ENCODE measurements at regions not wholly inside any gene's neighbourhood (a gene's known extent, or its start where the extent isn't known, plus 50 kb on each side); places are given as distances from the start of the nearest gene placed in this dataset.
"Not testable (repeated sequence)": the region's sequence is repeated elsewhere in the genome, so short reads cannot be mapped to it uniquely, and the experiment has no call there.

GRCh38 chr17:72472853-72473390 lies 352.1 kb downstream of the SOX9 start:
- not testable (repeated sequence) for ATAC-seq, DNase-seq, H3K27ac Mint-ChIP-seq

DNA sequence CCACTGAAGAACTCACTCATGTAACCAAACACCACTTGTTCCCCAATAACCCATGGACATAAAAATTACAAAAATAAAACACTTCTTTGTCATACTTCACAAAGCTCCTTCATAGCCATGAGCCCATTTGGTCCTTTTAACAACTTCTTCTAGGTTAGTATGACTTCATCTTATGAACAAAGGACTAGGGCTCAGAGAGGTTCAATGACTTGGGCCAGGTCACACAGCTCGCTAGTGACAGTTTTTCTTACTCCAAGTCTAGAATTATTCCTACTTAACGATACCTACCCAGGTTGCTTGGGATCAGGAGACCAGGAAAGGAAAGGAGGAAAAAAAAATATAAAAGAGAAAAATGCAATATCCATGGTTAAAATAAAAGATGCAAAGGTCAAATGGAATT lies 353.4 kb downstream of the SOX9 start:
- DNase-seq = no peak
- H3K4me1 Mint-ChIP-seq = no peaks in the 10 kb centered on the region
- no peak for ATAC-seq
- peaks cover 49% of the 10 kb centered on the region for H3K27me3 Mint-ChIP-seq
- H3K27ac Mint-ChIP-seq = no peak overlapping the region
- H3K9me3 Mint-ChIP-seq = peaks cover 5 to 13% of the 10 kb centered on the region in 2 donors
- H3K4me3 Mint-ChIP-seq = no peak overlapping the region

More at GRCh38 chr17:72472853-72473390, 352.1 kb downstream of the SOX9 start:
- Mint-ChIP-seq H3K9me3 (peaks cover 5 to 13% of the 10 kb centered on the region in 2 donors), H3K27me3 (peaks cover 41% of the 10 kb centered on the region)
- H3K4me3 Mint-ChIP-seq, H3K4me1 Mint-ChIP-seq: not testable (repeated sequence)

- Mint-ChIP-seq H3K4me1 (no peaks in the 10 kb centered on the region), H3K4me3 (no peak overlapping the region), H3K9me3 (peaks cover 5 to 13% of the 10 kb centered on the region in 2 donors), H3K27me3 (peaks cover 56% of the 10 kb centered on the region), H3K27ac (no peak overlapping the region)
- DNase-seq (no peak), ATAC-seq (no peak)
Measured at GRCh38 chr17:72474719-72475477, 354.1 kb downstream of the SOX9 start.

GRCh38 chr17:72476134-72476533 lies 355.3 kb downstream of the SOX9 start:
- no peaks in the 10 kb centered on the region for H3K4me1 Mint-ChIP-seq
- H3K27me3 Mint-ChIP-seq = peaks cover 62% of the 10 kb centered on the region
- H3K4me3 Mint-ChIP-seq = no peak overlapping the region

DNA sequence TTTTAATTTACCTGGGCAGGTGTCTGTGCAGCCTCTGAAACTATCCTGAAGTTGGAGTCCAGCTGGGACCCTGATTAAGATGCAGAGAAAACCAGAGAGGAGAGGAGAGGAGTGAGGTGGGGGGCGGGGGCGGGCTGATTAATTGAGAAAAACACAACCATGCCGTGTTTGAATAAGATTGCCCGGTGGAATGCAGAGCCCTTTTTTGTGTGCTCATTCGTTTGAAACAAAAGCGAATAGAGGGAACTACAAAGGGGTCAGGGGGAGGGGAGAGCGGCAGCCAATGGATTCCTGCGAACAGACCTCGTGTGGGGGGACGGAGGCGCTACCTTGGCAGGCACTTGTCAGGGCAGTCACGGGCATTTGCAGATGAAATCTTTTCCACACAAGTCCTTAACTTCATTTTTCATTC lies 355.8 kb downstream of the SOX9 start:
- Mint-ChIP-seq H3K4me1 (no peaks in the 10 kb centered on the region), H3K9me3 (peaks cover 5 to 13% of the 10 kb centered on the region in 2 donors), H3K27ac (no peak overlapping the region), H3K27me3 (peaks cover 67% of the 10 kb centered on the region), H3K4me3 (no peak overlapping the region)
- no peak for DNase-seq
- ATAC-seq = no peak

More at GRCh38 chr17:72476134-72476533, 355.3 kb downstream of the SOX9 start:
- H3K27ac Mint-ChIP-seq = no peak overlapping the region
- H3K9me3 Mint-ChIP-seq = peaks cover 5 to 13% of the 10 kb centered on the region in 2 donors
- no peak for DNase-seq
- no peak for ATAC-seq

- Mint-ChIP-seq H3K9me3 (peaks cover under 1 to 13% of the 10 kb centered on the region in 2 donors), H3K4me3 (no peak overlapping the region)
- ATAC-seq = no peak
Measured at GRCh38 chr17:72477491-72477890, 356.7 kb downstream of the SOX9 start.

DNA sequence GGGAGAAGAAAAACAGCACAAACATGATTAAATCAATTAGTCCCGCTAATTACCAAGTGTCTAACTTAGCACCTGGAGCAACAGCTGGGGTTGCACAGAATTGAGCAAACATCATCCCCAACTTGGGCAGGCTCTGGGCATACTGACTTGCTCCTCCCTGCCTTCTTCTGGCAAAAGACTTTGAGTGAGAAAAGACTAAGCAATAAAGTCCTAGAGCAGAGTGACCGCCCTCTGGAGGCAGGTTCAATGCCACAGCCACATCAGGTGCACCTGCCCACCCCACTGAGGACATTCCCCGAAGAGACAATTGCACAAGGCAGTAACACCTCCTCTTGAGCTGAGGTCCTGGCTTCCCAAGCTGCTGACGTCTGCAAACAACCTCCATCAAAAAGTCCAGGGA lies 358.3 kb downstream of the SOX9 start:
- no peak overlapping the region for H3K27ac Mint-ChIP-seq
- H3K9me3 Mint-ChIP-seq = peaks cover 0 to 11% of the 10 kb centered on the region in 2 donors
- ATAC-seq (no peak), DNase-seq (no peak)
- no peaks in the 10 kb centered on the region for H3K4me1 Mint-ChIP-seq
- H3K4me3 Mint-ChIP-seq = no peak overlapping the region
- peaks cover 62% of the 10 kb centered on the region for H3K27me3 Mint-ChIP-seq

More at GRCh38 chr17:72477491-72477890, 356.7 kb downstream of the SOX9 start:
- no peaks in the 10 kb centered on the region for H3K4me1 Mint-ChIP-seq
- no peak overlapping the region for H3K27ac Mint-ChIP-seq
- peaks cover 64% of the 10 kb centered on the region for H3K27me3 Mint-ChIP-seq
- DNase-seq = no peak

GRCh38 chr17:72481572-72481971 lies 360.8 kb downstream of the SOX9 start:
- Mint-ChIP-seq H3K4me1 (no peaks in the 10 kb centered on the region), H3K27ac (no peak overlapping the region), H3K27me3 (peaks cover 44% of the 10 kb centered on the region), H3K4me3 (no peak overlapping the region), H3K9me3 (no peaks in the 10 kb centered on the region)
- DNase-seq (no peak), ATAC-seq (no peak)

- no peaks in the 10 kb centered on the region for H3K4me1 Mint-ChIP-seq
- peaks cover 20% of the 10 kb centered on the region for H3K27me3 Mint-ChIP-seq
- H3K27ac Mint-ChIP-seq = no peak overlapping the region
- no peak overlapping the region for H3K4me3 Mint-ChIP-seq
- DNase-seq (no peak), ATAC-seq (no peak)
- peaks cover 0 to 8% of the 10 kb centered on the region in 2 donors for H3K9me3 Mint-ChIP-seq
Measured at GRCh38 chr17:72485596-72485995, 364.8 kb downstream of the SOX9 start.

DNA sequence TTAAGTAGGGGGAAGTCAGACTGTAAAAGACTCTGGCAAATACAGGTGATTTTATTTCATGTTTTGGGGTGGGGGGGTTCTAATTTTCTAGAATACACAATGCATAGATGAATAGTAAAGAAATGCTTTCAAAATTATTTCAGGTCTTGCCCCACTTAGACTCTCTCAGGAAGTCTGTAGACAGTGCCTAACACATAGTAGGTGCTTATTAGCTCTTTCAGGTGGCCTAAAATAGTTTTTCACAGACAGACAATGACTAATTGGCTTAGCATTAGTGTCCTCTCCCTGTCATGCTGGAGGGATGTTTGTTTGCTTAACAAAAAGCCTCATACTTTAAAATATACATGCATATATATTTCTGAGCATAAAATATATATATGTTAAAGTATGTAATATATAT lies 366.0 kb downstream of the SOX9 start:
- no peak overlapping the region for H3K27ac Mint-ChIP-seq
- H3K4me1 Mint-ChIP-seq = no peaks in the 10 kb centered on the region
- ATAC-seq (no peak), DNase-seq (no peak)
- peaks cover 11% of the 10 kb centered on the region for H3K27me3 Mint-ChIP-seq
- H3K4me3 Mint-ChIP-seq = no peak overlapping the region
- peaks cover 0 to 8% of the 10 kb centered on the region in 2 donors for H3K9me3 Mint-ChIP-seq

DNA sequence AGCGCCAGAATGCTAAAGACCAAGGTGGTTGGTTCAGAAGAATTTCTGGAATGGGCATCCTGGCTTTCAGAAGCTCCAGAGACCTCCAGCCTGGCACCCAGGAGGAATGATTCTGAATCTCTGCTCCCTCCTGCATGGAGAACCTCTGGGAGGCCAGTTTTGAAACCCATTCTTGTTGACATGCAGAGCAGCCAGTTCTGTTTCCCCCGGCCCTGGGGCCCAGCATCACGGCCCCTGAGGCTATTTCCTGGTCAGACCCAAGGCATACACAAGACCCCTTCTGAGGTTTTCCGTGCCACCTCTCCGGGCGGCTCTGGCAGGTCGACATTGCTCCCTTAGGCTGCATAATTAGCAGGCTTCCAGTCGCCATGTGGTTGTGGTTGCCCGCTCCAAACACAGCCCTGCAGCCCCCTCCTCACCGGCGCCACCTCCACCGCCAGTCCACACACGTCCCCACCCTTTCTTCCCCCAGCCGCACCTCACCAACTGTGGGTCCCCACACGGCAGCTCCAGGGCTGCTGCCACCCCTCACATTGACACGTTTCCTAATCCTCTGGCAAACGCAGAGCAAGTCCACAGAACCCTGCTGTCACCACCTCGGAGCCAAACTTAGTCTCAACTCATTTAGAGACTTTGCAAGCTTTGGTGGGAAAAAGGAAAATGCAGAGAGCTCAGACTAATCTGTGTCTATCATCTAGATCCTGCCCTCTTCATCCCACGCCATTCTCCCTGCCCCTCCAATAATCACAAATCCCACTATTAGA lies 367.1 kb downstream of the SOX9 start:
- no peak for ATAC-seq
- H3K9me3 Mint-ChIP-seq = peaks cover 0 to 8% of the 10 kb centered on the region in 2 donors
- H3K4me3 Mint-ChIP-seq = no peak overlapping the region
- H3K27me3 Mint-ChIP-seq = peaks cover 9% of the 10 kb centered on the region
- no peak overlapping the region for H3K27ac Mint-ChIP-seq
- no peaks in the 10 kb centered on the region for H3K4me1 Mint-ChIP-seq
- no peak for DNase-seq

- Mint-ChIP-seq H3K4me3 (no peak overlapping the region), H3K9me3 (peaks cover 0 to 8% of the 10 kb centered on the region in 2 donors), H3K27ac (no peak overlapping the region), H3K27me3 (peaks cover 9% of the 10 kb centered on the region), H3K4me1 (no peaks in the 10 kb centered on the region)
- ATAC-seq (no peak), DNase-seq (no peak)
Measured at GRCh38 chr17:72488555-72489271, 367.9 kb downstream of the SOX9 start.

DNA sequence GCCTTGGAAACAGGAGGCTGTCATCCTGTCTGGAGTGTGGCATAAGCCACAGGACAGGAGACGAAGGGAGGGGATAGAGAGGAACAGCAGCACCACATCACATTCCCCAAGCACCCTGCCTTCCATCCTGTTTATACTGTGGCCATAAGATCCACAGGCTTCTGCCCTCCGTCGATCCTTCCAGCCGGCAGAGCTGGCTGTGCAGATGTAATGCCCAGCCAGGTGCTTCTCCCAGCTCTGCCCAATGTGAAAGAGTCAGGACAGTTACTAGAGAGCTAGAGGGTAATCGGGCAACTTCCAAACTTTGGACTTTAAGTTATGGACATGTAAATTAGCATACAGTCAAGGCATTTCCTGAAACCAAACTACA lies 368.4 kb downstream of the SOX9 start:
- no peak overlapping the region for H3K4me3 Mint-ChIP-seq
- no peak for DNase-seq
- ATAC-seq = no peak
- no peaks in the 10 kb centered on the region for H3K4me1 Mint-ChIP-seq
- H3K9me3 Mint-ChIP-seq = peaks cover 2 to 8% of the 10 kb centered on the region in 2 donors
- peaks cover 15% of the 10 kb centered on the region for H3K27me3 Mint-ChIP-seq
- no peak overlapping the region for H3K27ac Mint-ChIP-seq

DNA sequence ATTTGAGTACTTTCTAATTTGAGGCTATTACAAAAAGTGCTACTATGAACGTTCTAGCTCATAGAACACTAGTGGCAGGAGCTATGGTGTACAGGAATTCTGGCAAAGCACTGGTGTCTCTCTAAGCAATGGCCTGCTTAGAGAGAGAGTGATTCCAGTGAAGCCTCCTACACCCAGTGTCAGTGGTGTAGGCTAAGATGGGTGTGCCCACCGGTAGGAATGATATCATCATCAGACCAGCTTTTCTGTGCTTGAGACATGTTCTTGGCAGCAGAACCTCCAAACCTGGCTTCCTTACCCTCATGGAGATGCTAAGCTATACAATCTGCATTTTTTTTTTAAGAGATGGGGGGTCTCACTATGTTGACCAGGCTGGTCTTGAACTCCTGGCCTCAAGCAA lies 370.3 kb downstream of the SOX9 start:
- Mint-ChIP-seq H3K4me3 (no peak overlapping the region), H3K27ac (no peak overlapping the region), H3K27me3 (peaks cover 22% of the 10 kb centered on the region), H3K9me3 (peaks cover 3 to 10% of the 10 kb centered on the region in 2 donors), H3K4me1 (no peaks in the 10 kb centered on the region)
- ATAC-seq = no peak
- DNase-seq = no peak

DNA sequence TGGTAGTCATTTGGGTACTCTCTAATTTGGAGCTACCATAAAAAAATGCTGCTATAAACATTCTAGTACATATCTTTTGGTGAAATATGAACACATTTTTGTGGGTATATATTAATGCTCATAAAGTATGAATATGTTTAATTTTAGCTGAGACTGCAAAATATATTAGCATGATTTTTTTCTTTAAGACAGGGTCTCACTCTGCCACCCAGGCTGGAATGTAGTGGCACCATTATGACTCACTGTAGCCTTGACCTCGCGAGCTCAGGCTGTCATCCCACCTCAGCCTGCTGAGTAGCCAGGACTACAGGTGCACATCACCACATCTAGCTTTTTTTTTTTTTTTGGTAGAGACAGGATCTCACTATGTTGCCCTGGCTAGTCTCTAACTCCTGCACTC lies 371.7 kb downstream of the SOX9 start:
- peaks cover 26% of the 10 kb centered on the region for H3K27me3 Mint-ChIP-seq
- no peak overlapping the region for H3K27ac Mint-ChIP-seq
- no peak for ATAC-seq
- H3K9me3 Mint-ChIP-seq = peaks cover 8 to 21% of the 10 kb centered on the region in 2 donors
- DNase-seq = no peak
- H3K4me3 Mint-ChIP-seq = no peak overlapping the region
- H3K4me1 Mint-ChIP-seq = no peaks in the 10 kb centered on the region
